Chondrocyte (in vitro differentiated cells): ENCODE measurements at regions not wholly inside any gene's neighbourhood (a gene's known extent, or its start where the extent isn't known, plus 50 kb on each side); places are given as distances from the start of the nearest gene placed in this dataset.

Source experiments
- DNase-seq: peaks from one replicate; pipeline ENCODE4 v3.0.0; 2021; ENCODE audit warnings: mixed read lengths, low spot score
- H3K27ac Mint-ChIP-seq: one replicate; pipeline ENCODE4 v1.8.0; 2021; ENCODE audit warnings: mild to moderate bottlenecking, moderate library complexity, mixed read lengths; ENCODE audit not compliant: unreplicated experiment
- H3K27me3 Mint-ChIP-seq: 2 replicates; pipeline ENCODE4 v1.8.0; 2021; ENCODE audit warnings: low read depth, mixed read lengths
- H3K36me3 Mint-ChIP-seq: 2 replicates; pipeline ENCODE4 v1.8.0; 2021; ENCODE audit warnings: low read depth, mixed read lengths
- H3K4me1 Mint-ChIP-seq: 2 replicates; pipeline ENCODE4 v1.8.0; 2021; ENCODE audit warnings: low read depth, mild to moderate bottlenecking, mixed read lengths
- H3K4me3 Mint-ChIP-seq: one replicate; pipeline ENCODE4 v1.8.0; 2021; ENCODE audit warnings: mild to moderate bottlenecking, moderate library complexity, mixed read lengths; ENCODE audit not compliant: unreplicated experiment
- H3K9me3 Mint-ChIP-seq: 2 replicates; pipeline ENCODE4 v1.8.0; 2021; ENCODE audit warnings: low read depth, mixed read lengths
- CTCF ChIP-seq: fragments of 200-600 bp; sonication (generic); IDR thresholded peaks from 2 replicates; pipeline ENCODE4 v1.5.0; 2021; ENCODE audit warnings: antibody characterized with exemption, mild to moderate bottlenecking, moderate library complexity

DNA sequence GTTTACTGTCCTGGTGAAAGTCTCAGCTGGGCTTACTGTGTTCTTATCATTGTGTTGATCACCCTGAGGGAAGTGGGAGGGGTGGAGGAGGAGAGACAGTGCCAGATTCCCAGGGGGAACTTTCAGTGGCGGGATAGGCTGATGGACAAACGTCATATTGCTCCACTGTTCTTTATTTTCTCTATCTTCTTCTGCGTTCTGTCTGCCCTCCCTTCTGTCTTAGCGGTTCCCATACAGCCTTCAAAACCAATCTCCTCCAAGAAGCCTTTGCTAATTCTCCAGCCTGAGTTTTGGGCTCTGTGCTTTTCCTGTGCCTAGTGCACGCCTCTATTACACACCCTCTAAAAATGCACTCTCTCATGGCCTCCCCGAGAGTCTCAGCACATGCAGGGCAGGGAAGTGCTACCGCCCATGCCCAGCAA is 448.7 kb upstream of the FAT1 start:
- peak overlapping the region; percentile 34 for H3K27ac Mint-ChIP-seq

GRCh38 chr4:187174749-187175148 is 451.1 kb upstream of the FAT1 start:
- Mint-ChIP-seq H3K4me3 (no peak overlapping the region), H3K9me3 (no peaks in the 10 kb centered on the region), H3K27ac (peak overlapping the region; percentile 68), H3K36me3 (no peaks in the 10 kb centered on the region), H3K27me3 (no peaks in the 10 kb centered on the region), H3K4me1 (peaks cover 44% of the 10 kb centered on the region)
- no peak for TF ChIP-seq CTCF
- DNase-seq: no peak

More for the DNA sequence above, 448.7 kb upstream of the FAT1 start:
- H3K27me3 Mint-ChIP-seq: no peaks in the 10 kb centered on the region
- H3K4me3 Mint-ChIP-seq: no peak overlapping the region
- peaks cover 20% of the 10 kb centered on the region for H3K4me1 Mint-ChIP-seq
- no peaks in the 10 kb centered on the region for H3K9me3 Mint-ChIP-seq
- DNase-seq: no peak
- H3K36me3 Mint-ChIP-seq: no peaks in the 10 kb centered on the region
- no peak for TF ChIP-seq CTCF

DNA sequence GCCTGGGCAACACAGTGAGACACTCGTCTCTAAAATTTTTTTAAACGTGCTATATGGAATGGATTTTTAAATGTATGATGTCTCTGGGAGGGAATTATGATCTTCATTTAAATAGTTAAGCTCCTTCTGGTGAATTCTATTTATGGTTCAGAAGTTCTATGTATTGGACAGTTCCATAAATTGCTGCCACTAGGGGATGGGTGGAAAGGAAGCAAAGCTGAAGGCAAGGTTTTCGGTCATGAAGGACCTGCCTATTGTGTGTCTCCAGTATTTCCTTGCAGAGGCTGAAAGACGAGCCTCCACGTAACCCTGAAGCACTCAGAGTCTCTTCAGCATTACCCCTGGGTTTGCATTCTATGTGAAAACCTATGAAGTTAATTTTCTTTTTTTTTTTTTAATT is 451.5 kb upstream of the FAT1 start:
- Mint-ChIP-seq H3K36me3 (no peaks in the 10 kb centered on the region), H3K4me3 (no peak overlapping the region), H3K27ac (no peak overlapping the region), H3K4me1 (peaks cover 45% of the 10 kb centered on the region), H3K9me3 (no peaks in the 10 kb centered on the region), H3K27me3 (no peaks in the 10 kb centered on the region)
- peak; percentile 54 for TF ChIP-seq CTCF
- no peak for DNase-seq

- H3K4me3 Mint-ChIP-seq: no peak overlapping the region
- H3K27ac Mint-ChIP-seq: no peak overlapping the region
- H3K36me3 Mint-ChIP-seq: no peaks in the 10 kb centered on the region
- no peak for DNase-seq
- peaks cover 42% of the 10 kb centered on the region for H3K4me1 Mint-ChIP-seq
- TF ChIP-seq CTCF: no peak
- no peaks in the 10 kb centered on the region for H3K27me3 Mint-ChIP-seq
- H3K9me3 Mint-ChIP-seq: no peaks in the 10 kb centered on the region
These were observed 452.7 kb upstream of the FAT1 start for GRCh38 chr4:187176261-187176910.

- H3K27me3 Mint-ChIP-seq: no peaks in the 10 kb centered on the region
- TF ChIP-seq CTCF: no peak
- peaks cover 29% of the 10 kb centered on the region for H3K4me1 Mint-ChIP-seq
- H3K9me3 Mint-ChIP-seq: no peaks in the 10 kb centered on the region
- DNase-seq: no peak
- no peaks in the 10 kb centered on the region for H3K36me3 Mint-ChIP-seq
- H3K27ac Mint-ChIP-seq: no peak overlapping the region
- H3K4me3 Mint-ChIP-seq: no peak overlapping the region
These were observed 454.4 kb upstream of the FAT1 start for GRCh38 chr4:187178084-187178483.
